ENCODE measurements at regions not wholly inside any gene's neighbourhood (a gene's known extent, or its start where the extent isn't known, plus 50 kb on each side); places are given as distances from the start of the nearest gene placed in this dataset.
"Not testable (repeated sequence)": the region's sequence is repeated elsewhere in the genome, so short reads cannot be mapped to it uniquely, and the experiment has no call there.

- TF ChIP-seq CTCF, POLR2AphosphoS5, EP300 (IDR thresholded peaks at IDR 0.05): not testable (repeated sequence)
Measured at GRCh38 chr1:192500541-192500940, 75.0 kb upstream of the RGS1 start.

All from gastroesophageal sphincter (tissue), 3 donors.